HEK293 (cell line): ENCODE measurements at regions not wholly inside any gene's neighbourhood (a gene's known extent, or its start where the extent isn't known, plus 50 kb on each side); places are given as distances from the start of the nearest gene placed in this dataset.
"Not testable (repeated sequence)": the region's sequence is repeated elsewhere in the genome, so short reads cannot be mapped to it uniquely, and the experiment has no call there.

Experiments
- CTCF ChIA-PET: fragments of 350-600 bp; formaldehyde crosslinking; extraction: SDS; loops from one replicate; lab custom pipeline; 2021; ENCODE audit warnings: antibody characterized with exemption; lab: Yijun Ruan, JAX
- POLR2A ChIA-PET: fragments of 300-600 bp; formaldehyde crosslinking; extraction: SDS; loops from one replicate; lab custom pipeline; 2020; ENCODE audit warnings: antibody characterized with exemption, inconsistent platforms; lab: Yijun Ruan, JAX
- H3K27ac ChIP-seq: fragments of 200-500 bp; sonication (Bioruptor generic); 2 replicates; pipeline ENCODE4 v1.5.1; 2014; ENCODE audit warnings: low read depth, low read length, control low read depth, inconsistent platforms; ENCODE audit errors: extremely low read depth
- H3K36me3 ChIP-seq, 2 experiments: fragments of 200-500 bp in 1 of 2; sonication (Bioruptor generic) in 1 of 2; 1 replicate in 1 of 2; 2 replicates in 1 of 2; pipeline ENCODE4 v1.5.1; 2014 to 2017; ENCODE audit warnings: inconsistent platforms in 2 of 2, low read length in 2 of 2; ENCODE audit not compliant: control insufficient read depth in 2 of 2, insufficient read depth in 1 of 2
- H3K4me1 ChIP-seq: fragments of 200-500 bp; sonication (Bioruptor generic); 2 replicates; pipeline ENCODE4 v1.5.1; 2014; ENCODE audit warnings: mild to moderate bottlenecking, low read length, inconsistent platforms; ENCODE audit not compliant: control insufficient read depth, insufficient read depth
- H3K4me3 ChIP-seq: 2 replicates; pipeline ENCODE4 v1.5.1; 2011; ENCODE audit warnings: low read depth, mild to moderate bottlenecking, control low read depth, low read length, moderate library complexity
- H3K9me3 ChIP-seq: fragments of 200-500 bp; sonication (Bioruptor generic); 2 replicates; pipeline ENCODE4 v1.5.1; 2014; ENCODE audit warnings: low read depth, low read length, inconsistent platforms; ENCODE audit not compliant: control insufficient read depth, insufficient read depth
- GFI1B ChIP-seq: fragments of 450-650 bp; formaldehyde crosslinking; IDR thresholded peaks from 2 replicates; pipeline ENCODE4 v1.5.1; 2016; ENCODE audit warnings: missing biosample characterization, missing genetic modification characterization
- HOXC10 ChIP-seq: sonication (generic); formaldehyde crosslinking; IDR thresholded peaks from 2 replicates; pipeline ENCODE4 v1.8.1; 2023; ENCODE audit warnings: mild to moderate bottlenecking, missing genetic modification reagents
- RBAK ChIP-seq: fragments of 450-650 bp; formaldehyde crosslinking; IDR thresholded peaks from 2 replicates; pipeline ENCODE4 v1.5.1; 2016; ENCODE audit warnings: missing biosample characterization, missing genetic modification characterization
- ZBTB8A ChIP-seq: fragments of 450-650 bp; formaldehyde crosslinking; IDR thresholded peaks from 2 replicates; pipeline ENCODE4 v1.5.1; 2016; ENCODE audit warnings: missing biosample characterization, missing genetic modification characterization
- ZFP41 ChIP-seq: fragments of 450-650 bp; formaldehyde crosslinking; IDR thresholded peaks from 2 replicates; pipeline ENCODE4 v1.5.1; 2016; ENCODE audit warnings: missing biosample characterization, missing genetic modification characterization, borderline replicate concordance
- ZFP69B ChIP-seq: fragments of 450-650 bp; formaldehyde crosslinking; IDR thresholded peaks from 2 replicates; pipeline ENCODE4 v1.5.1; 2016; ENCODE audit warnings: missing biosample characterization, missing genetic modification characterization
- ZNF211 ChIP-seq: fragments of 450-650 bp; formaldehyde crosslinking; IDR thresholded peaks from 2 replicates; pipeline ENCODE4 v1.5.1; 2016; ENCODE audit warnings: low read depth, missing biosample characterization, missing genetic modification characterization
- ZNF311 ChIP-seq: fragments of 450-650 bp; formaldehyde crosslinking; IDR thresholded peaks from 2 replicates; pipeline ENCODE4 v1.5.1; 2017; ENCODE audit warnings: missing biosample characterization, missing genetic modification characterization, borderline replicate concordance
- ZNF521 ChIP-seq: fragments of 450-650 bp; formaldehyde crosslinking; IDR thresholded peaks from 2 replicates; pipeline ENCODE4 v1.5.1; 2017; ENCODE audit warnings: missing biosample characterization, mild to moderate bottlenecking, missing genetic modification characterization
- ZNF707 ChIP-seq: fragments of 450-650 bp; formaldehyde crosslinking; IDR thresholded peaks from 2 replicates; pipeline ENCODE4 v1.5.1; 2016; ENCODE audit warnings: missing biosample characterization, missing genetic modification characterization
- TF ChIP-seq, protein P1 (sequence below): fragments of 450-650 bp; formaldehyde crosslinking; IDR thresholded peaks from 2 replicates; pipeline ENCODE4 v1.5.1; 2016; ENCODE audit warnings: missing biosample characterization, missing genetic modification characterization, low read depth
- TF ChIP-seq, protein P2 (sequence below): fragments of 450-650 bp; formaldehyde crosslinking; IDR thresholded peaks from 2 replicates; pipeline ENCODE4 v1.5.1; 2017; ENCODE audit warnings: missing biosample characterization, missing genetic modification characterization
- TF ChIP-seq, protein P3 (sequence below): fragments of 450-650 bp; formaldehyde crosslinking; IDR thresholded peaks from 2 replicates; pipeline ENCODE4 v1.5.1; 2016; ENCODE audit warnings: missing biosample characterization, missing genetic modification characterization
- TF ChIP-seq, protein P4 (sequence below): fragments of 450-650 bp; formaldehyde crosslinking; IDR thresholded peaks from 2 replicates; pipeline ENCODE4 v1.5.1; 2016; ENCODE audit warnings: missing biosample characterization, missing genetic modification characterization
- TF ChIP-seq, protein P5 (sequence below): fragments of 450-650 bp; formaldehyde crosslinking; IDR thresholded peaks from 2 replicates; pipeline ENCODE4 v1.5.1; 2017; ENCODE audit warnings: missing biosample characterization, missing genetic modification characterization
- TF ChIP-seq, protein P6 (sequence below): IDR thresholded peaks from 2 replicates; pipeline ENCODE4 v1.6.1; 2011; ENCODE audit warnings: mild to moderate bottlenecking, low read depth, low read length, borderline replicate concordance
- TF ChIP-seq, protein P7 (sequence below): fragments of 450-650 bp; formaldehyde crosslinking; IDR thresholded peaks from 2 replicates; pipeline ENCODE4 v1.5.1; 2016; ENCODE audit warnings: missing biosample characterization, missing genetic modification characterization, borderline replicate concordance
- TF ChIP-seq, protein P8 (sequence below): fragments of 450-650 bp; formaldehyde crosslinking; IDR thresholded peaks from 2 replicates; pipeline ENCODE4 v1.5.1; 2016; ENCODE audit warnings: missing biosample characterization, missing genetic modification characterization

DNA sequence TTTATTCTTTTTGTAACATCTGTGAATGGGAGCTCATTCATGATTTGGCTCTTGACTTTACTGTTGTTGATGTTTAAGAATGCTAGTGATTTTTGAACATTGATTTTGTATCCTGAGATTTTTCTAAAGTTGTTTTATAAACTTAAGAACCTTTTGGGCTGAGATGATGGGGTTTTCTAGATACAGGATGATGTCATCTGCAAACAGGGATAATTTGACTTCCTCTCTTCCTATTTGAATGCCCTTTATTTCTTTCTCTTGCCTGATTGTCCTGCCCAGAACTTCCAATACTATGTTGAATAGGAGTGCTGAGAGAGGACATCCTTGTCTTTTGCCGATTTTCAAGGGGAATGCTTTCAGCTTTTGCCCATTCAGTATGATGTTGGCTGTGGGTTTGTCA lies 445.1 kb upstream of the CFAP20DC start:
- CTCF ChIA-PET: interaction anchor here (0.7 kb wide), 1 partner anchor 118 kb away, joined by 3 read pairs; no protein-coding TSS in a partner anchor
- H3K36me3 ChIP-seq, POLR2A ChIA-PET, H3K9me3 ChIP-seq, H3K27ac ChIP-seq, H3K4me3 ChIP-seq, H3K4me1 ChIP-seq: not testable (repeated sequence)
- TF ChIP-seq, protein P1, sequence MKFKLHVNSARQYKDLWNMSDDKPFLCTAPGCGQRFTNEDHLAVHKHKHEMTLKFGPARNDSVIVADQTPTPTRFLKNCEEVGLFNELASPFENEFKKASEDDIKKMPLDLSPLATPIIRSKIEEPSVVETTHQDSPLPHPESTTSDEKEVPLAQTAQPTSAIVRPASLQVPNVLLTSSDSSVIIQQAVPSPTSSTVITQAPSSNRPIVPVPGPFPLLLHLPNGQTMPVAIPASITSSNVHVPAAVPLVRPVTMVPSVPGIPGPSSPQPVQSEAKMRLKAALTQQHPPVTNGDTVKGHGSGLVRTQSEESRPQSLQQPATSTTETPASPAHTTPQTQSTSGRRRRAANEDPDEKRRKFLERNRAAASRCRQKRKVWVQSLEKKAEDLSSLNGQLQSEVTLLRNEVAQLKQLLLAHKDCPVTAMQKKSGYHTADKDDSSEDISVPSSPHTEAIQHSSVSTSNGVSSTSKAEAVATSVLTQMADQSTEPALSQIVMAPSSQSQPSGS (tag by site-specific recombination): 0 out of 2 replicates have a peak, but pooled peaks have one; percentile 4

DNA sequence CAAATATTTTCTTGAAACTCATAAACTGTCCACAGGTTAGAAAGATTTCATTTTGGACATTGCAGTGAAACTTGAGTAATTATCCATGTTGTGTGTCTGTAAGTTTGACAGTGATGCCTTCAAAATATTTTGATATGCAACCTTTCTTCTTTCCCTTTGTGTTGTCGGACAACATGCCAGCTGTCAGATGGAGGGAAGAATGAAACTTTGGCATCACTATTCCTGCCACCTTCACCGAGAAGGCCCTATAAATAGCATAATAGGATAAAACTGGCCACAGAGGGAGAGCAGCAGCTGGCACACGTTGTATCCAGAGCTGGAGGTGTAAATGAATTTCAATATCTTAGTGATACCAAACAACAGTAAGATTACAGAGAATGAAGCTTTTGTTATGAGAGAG lies 436.7 kb upstream of the CFAP20DC start:
- CTCF ChIA-PET: no interaction called here
- POLR2A ChIA-PET: no interaction called here
- H3K9me3 ChIP-seq: no peaks in the 10 kb centered on the region
- H3K4me3 ChIP-seq: no peak overlapping the region
- H3K4me1 ChIP-seq: no peaks in the 10 kb centered on the region
- no peak overlapping the region for H3K27ac ChIP-seq
- no peaks in the 10 kb centered on the region for H3K36me3 ChIP-seq
- TF ChIP-seq, protein P2, sequence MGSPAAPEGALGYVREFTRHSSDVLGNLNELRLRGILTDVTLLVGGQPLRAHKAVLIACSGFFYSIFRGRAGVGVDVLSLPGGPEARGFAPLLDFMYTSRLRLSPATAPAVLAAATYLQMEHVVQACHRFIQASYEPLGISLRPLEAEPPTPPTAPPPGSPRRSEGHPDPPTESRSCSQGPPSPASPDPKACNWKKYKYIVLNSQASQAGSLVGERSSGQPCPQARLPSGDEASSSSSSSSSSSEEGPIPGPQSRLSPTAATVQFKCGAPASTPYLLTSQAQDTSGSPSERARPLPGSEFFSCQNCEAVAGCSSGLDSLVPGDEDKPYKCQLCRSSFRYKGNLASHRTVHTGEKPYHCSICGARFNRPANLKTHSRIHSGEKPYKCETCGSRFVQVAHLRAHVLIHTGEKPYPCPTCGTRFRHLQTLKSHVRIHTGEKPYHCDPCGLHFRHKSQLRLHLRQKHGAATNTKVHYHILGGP (tag by site-specific recombination): no peak
- TF ChIP-seq, protein P3, sequence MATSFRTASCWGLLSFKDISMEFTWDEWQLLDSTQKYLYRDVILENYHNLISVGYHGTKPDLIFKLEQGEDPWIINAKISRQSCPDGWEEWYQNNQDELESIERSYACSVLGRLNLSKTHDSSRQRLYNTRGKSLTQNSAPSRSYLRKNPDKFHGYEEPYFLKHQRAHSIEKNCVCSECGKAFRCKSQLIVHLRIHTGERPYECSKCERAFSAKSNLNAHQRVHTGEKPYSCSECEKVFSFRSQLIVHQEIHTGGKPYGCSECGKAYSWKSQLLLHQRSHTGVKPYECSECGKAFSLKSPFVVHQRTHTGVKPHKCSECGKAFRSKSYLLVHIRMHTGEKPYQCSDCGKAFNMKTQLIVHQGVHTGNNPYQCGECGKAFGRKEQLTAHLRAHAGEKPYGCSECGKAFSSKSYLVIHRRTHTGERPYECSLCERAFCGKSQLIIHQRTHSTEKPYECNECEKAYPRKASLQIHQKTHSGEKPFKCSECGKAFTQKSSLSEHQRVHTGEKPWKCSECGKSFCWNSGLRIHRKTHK: no peak
- TF ChIP-seq ZFP41 (tag by site-specific recombination) (no peak), ZNF211 (tag by site-specific recombination) (no peak), ZNF521 (tag by site-specific recombination) (no peak), GFI1B (no peak), ZBTB8A (tag by site-specific recombination) (no peak)
- TF ChIP-seq, protein P4, sequence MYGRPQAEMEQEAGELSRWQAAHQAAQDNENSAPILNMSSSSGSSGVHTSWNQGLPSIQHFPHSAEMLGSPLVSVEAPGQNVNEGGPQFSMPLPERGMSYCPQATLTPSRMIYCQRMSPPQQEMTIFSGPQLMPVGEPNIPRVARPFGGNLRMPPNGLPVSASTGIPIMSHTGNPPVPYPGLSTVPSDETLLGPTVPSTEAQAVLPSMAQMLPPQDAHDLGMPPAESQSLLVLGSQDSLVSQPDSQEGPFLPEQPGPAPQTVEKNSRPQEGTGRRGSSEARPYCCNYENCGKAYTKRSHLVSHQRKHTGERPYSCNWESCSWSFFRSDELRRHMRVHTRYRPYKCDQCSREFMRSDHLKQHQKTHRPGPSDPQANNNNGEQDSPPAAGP (tag by site-specific recombination): no peak
- TF ChIP-seq, protein P5, sequence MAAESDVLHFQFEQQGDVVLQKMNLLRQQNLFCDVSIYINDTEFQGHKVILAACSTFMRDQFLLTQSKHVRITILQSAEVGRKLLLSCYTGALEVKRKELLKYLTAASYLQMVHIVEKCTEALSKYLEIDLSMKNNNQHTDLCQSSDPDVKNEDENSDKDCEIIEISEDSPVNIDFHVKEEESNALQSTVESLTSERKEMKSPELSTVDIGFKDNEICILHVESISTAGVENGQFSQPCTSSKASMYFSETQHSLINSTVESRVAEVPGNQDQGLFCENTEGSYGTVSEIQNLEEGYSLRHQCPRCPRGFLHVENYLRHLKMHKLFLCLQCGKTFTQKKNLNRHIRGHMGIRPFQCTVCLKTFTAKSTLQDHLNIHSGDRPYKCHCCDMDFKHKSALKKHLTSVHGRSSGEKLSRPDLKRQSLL (tag by site-specific recombination): no peak
- TF ChIP-seq, protein P6, sequence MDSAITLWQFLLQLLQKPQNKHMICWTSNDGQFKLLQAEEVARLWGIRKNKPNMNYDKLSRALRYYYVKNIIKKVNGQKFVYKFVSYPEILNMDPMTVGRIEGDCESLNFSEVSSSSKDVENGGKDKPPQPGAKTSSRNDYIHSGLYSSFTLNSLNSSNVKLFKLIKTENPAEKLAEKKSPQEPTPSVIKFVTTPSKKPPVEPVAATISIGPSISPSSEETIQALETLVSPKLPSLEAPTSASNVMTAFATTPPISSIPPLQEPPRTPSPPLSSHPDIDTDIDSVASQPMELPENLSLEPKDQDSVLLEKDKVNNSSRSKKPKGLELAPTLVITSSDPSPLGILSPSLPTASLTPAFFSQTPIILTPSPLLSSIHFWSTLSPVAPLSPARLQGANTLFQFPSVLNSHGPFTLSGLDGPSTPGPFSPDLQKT: no peak

DNA sequence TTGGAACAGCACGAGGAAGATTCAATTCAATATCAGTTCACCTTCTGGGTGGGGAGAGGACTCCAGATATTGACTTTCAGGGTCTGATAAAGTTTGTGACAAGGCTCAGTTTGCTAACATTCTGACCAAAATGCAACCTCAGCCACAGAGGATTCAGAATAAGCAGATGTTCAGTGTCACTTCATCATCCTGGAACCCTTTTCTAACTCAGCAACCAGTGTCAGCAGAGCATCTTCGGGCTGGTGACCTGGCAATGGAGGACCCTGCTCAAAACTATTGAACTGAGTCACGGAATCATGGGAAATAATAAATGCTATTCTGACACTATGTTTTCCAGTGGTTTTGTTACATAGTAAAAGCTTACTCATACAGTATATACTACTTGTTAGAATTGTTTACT lies 433.4 kb upstream of the CFAP20DC start:
- CTCF ChIA-PET: interaction anchor here (0.6 kb wide), 1 partner anchor 36 kb away, joined by 3 read pairs; no protein-coding TSS in a partner anchor
- H3K27ac ChIP-seq: no peak overlapping the region
- no peak overlapping the region for H3K4me3 ChIP-seq
- no peaks in the 10 kb centered on the region for H3K36me3 ChIP-seq
- H3K4me1 ChIP-seq: no peaks in the 10 kb centered on the region
- POLR2A ChIA-PET: no interaction called here
- H3K9me3 ChIP-seq: no peaks in the 10 kb centered on the region
- no peak for TF ChIP-seq HOXC10 (CRISPR knock-in tag)
- TF ChIP-seq, protein P7, sequence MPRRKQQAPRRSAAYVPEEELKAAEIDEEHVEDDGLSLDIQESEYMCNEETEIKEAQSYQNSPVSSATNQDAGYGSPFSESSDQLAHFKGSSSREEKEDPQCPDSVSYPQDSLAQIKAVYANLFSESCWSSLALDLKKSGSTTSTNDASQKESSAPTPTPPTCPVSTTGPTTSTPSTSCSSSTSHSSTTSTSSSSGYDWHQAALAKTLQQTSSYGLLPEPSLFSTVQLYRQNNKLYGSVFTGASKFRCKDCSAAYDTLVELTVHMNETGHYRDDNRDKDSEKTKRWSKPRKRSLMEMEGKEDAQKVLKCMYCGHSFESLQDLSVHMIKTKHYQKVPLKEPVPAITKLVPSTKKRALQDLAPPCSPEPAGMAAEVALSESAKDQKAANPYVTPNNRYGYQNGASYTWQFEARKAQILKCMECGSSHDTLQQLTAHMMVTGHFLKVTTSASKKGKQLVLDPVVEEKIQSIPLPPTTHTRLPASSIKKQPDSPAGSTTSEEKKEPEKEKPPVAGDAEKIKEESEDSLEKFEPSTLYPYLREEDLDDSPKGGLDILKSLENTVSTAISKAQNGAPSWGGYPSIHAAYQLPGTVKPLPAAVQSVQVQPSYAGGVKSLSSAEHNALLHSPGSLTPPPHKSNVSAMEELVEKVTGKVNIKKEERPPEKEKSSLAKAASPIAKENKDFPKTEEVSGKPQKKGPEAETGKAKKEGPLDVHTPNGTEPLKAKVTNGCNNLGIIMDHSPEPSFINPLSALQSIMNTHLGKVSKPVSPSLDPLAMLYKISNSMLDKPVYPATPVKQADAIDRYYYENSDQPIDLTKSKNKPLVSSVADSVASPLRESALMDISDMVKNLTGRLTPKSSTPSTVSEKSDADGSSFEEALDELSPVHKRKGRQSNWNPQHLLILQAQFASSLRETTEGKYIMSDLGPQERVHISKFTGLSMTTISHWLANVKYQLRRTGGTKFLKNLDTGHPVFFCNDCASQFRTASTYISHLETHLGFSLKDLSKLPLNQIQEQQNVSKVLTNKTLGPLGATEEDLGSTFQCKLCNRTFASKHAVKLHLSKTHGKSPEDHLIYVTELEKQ (tag by site-specific recombination): no peak
- no peak for TF ChIP-seq ZNF311 (tag by site-specific recombination)
- TF ChIP-seq, protein P8, sequence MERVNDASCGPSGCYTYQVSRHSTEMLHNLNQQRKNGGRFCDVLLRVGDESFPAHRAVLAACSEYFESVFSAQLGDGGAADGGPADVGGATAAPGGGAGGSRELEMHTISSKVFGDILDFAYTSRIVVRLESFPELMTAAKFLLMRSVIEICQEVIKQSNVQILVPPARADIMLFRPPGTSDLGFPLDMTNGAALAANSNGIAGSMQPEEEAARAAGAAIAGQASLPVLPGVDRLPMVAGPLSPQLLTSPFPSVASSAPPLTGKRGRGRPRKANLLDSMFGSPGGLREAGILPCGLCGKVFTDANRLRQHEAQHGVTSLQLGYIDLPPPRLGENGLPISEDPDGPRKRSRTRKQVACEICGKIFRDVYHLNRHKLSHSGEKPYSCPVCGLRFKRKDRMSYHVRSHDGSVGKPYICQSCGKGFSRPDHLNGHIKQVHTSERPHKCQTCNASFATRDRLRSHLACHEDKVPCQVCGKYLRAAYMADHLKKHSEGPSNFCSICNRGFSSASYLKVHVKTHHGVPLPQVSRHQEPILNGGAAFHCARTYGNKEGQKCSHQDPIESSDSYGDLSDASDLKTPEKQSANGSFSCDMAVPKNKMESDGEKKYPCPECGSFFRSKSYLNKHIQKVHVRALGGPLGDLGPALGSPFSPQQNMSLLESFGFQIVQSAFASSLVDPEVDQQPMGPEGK (tag by site-specific recombination): no peak
- TF ChIP-seq ZNF707 (tag by site-specific recombination): no peak
- no peak for TF ChIP-seq RBAK
- TF ChIP-seq ZFP69B: no peak
